NCI-H524 (cell line): ENCODE measurements at regions not wholly inside any gene's neighbourhood (a gene's known extent, or its start where the extent isn't known, plus 50 kb on each side); places are given as distances from the start of the nearest gene placed in this dataset.

Experiments used
- DNase-seq, 2 experiments: peaks; one replicate each; lab custom pipeline; 2025; lab: John Stamatoyannopoulos, UW

GRCh38 chr1:232308616-232309015 is 321.3 kb downstream of the SIPA1L2 start:
- DNase-seq, result no peak

GRCh38 chr1:232307296-232308017 is 322.5 kb downstream of the SIPA1L2 start:
- DNase-seq, result no peak

GRCh38 chr1:232306269-232306961 is 323.5 kb downstream of the SIPA1L2 start:
- DNase-seq, result peak in 1 of 2 experiments; percentile 5

GRCh38 chr1:232305050-232305449 is 324.9 kb downstream of the SIPA1L2 start:
- DNase-seq, result no peak

- no peak for DNase-seq
Observed at GRCh38 chr1:232303222-232303620, 326.7 kb downstream of the SIPA1L2 start.

GRCh38 chr1:232302376-232303221 is 327.3 kb downstream of the SIPA1L2 start:
- DNase-seq, result peak; percentile 61 to 86

GRCh38 chr1:232301246-232301645 is 328.7 kb downstream of the SIPA1L2 start:
- DNase-seq, result no peak

GRCh38 chr1:232300466-232300865 is 329.5 kb downstream of the SIPA1L2 start:
- no peak for DNase-seq

GRCh38 chr1:232296461-232296860 is 333.5 kb downstream of the SIPA1L2 start:
- DNase-seq, result no peak

GRCh38 chr1:232293361-232293760 is 336.6 kb downstream of the SIPA1L2 start:
- DNase-seq, result no peak

- no peak for DNase-seq
Observed at GRCh38 chr1:232292818-232293217, 337.1 kb downstream of the SIPA1L2 start.

- no peak for DNase-seq
Observed at GRCh38 chr1:232292239-232292638, 337.7 kb downstream of the SIPA1L2 start.

- DNase-seq, result no peak
Observed at GRCh38 chr1:232291681-232292080, 338.3 kb downstream of the SIPA1L2 start.

- DNase-seq, result no peak
Observed at GRCh38 chr1:232291261-232291660, 338.7 kb downstream of the SIPA1L2 start.

GRCh38 chr1:232290570-232290969 is 339.4 kb downstream of the SIPA1L2 start:
- DNase-seq, result no peak

GRCh38 chr1:232287676-232288569 is 342.0 kb downstream of the SIPA1L2 start:
- no peak for DNase-seq

GRCh38 chr1:232285138-232285537 is 344.8 kb downstream of the SIPA1L2 start:
- DNase-seq, result no peak

- no peak for DNase-seq
Observed at GRCh38 chr1:232283864-232284263, 346.1 kb downstream of the SIPA1L2 start.

GRCh38 chr1:232282498-232282897 is 347.4 kb downstream of the SIPA1L2 start:
- no peak for DNase-seq

GRCh38 chr1:232280910-232281309 is 349.0 kb downstream of the SIPA1L2 start:
- no peak for DNase-seq

GRCh38 chr1:232279909-232280400 is 350.0 kb downstream of the SIPA1L2 start:
- DNase-seq, result no peak
